GM21619 (cell line): ENCODE measurements at regions not wholly inside any gene's neighbourhood (a gene's known extent, or its start where the extent isn't known, plus 50 kb on each side); places are given as distances from the start of the nearest gene placed in this dataset.
"Not testable (repeated sequence)": the region's sequence is repeated elsewhere in the genome, so short reads cannot be mapped to it uniquely, and the experiment has no call there.

Experiments
- ATAC-seq: cut with Tn5 transposase; IDR thresholded peaks from one replicate; pipeline ENCODE4 v1.9.1; 2021; ENCODE audit not compliant: unreplicated experiment

DNA sequence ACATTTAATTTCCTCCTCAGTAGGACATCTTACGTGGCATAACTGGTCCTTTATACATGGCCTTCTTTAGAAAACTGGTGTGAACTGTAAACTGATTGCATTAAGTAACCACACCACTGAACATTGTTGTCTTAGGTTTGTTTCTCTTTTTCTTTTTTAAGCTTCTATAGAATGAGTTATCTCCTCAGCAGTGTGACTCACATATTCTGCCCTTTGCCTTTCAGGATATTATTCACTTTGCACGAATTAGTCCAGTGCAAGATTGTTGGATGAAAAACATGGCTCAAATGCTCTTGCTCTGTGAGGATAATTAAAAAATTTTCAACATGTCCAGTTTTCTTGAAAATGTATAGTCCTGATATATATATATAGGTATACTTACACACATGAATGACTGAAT, 147.6 kb downstream of the KBTBD8 start:
- ATAC-seq: no peak

DNA sequence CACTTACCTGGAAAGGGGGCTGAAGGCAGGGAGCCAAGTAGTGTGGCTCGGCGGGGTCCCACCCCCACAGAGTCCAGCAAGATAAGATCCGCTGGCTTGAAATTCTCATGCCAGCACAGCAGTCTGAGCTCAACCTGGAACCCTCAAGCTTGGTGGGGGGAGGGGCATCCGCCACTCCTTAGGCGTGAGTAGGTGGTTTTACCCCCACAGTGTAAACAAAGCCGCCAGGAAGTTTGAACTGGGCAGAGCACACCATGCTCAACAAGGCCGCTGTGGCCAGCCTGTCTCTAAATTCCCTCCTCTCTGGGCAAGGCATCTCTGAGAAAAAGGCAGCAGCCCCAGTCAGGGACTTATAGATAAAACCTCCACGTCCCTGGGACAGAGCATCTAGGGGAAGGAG, 156.3 kb downstream of the KBTBD8 start:
- no peak for ATAC-seq

DNA sequence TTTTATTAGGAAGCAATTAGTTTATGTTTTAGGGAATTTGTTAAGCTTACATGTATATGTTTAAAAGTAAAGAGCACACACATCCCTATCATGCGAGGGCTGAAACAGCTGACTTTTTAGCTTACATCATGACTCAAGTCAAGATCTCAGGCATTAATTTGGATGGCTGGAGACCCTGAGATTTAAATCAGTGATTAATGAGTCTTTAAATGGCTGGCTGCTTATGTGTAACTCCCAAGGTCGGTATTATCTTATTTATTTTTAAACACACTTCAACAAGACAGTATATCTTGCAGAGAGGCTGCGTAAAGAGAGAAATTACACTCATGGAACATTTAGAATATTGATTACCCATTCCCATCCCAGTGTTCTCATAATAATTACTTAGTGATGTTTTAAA, 169.4 kb downstream of the KBTBD8 start:
- no peak for ATAC-seq

DNA sequence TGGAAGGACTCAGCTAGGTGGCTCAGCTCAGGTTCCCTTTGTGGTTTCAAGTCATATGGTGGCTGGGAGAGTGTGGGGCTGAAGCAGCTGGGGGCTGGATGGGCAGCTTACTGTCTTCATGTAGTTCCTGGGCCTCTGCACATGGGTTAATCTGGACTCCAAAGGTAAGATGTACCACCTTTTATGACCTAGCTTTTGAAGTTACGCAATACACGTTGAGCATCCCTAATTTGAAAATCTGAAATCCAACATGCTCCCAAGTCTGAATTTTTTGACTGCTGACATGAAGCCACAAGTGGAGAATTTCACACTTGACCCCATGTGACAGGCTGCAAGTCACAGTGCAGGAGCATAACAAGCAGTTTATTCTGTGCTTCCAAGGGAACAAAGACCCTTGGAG, 173.7 kb downstream of the KBTBD8 start:
- no peak for ATAC-seq

DNA sequence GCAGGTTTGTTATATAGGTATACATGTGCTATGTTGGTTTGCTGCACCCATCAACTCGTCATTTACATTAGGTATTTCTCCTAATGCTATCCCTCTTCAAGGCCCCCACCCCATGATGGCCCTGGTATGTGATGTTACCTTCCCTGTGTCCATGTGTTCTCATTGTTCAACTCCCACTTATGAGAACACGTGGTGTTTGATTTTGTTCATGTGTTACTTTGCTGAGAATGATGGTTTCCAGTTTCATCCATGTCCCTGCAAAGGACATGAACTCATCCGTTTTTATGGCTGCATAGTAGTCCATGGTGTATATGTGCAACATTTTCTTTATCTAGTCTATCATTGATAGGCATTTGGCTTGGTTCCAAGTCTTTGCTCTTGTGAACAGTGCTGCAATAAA, 175.0 kb downstream of the KBTBD8 start:
- ATAC-seq: not testable (repeated sequence)

DNA sequence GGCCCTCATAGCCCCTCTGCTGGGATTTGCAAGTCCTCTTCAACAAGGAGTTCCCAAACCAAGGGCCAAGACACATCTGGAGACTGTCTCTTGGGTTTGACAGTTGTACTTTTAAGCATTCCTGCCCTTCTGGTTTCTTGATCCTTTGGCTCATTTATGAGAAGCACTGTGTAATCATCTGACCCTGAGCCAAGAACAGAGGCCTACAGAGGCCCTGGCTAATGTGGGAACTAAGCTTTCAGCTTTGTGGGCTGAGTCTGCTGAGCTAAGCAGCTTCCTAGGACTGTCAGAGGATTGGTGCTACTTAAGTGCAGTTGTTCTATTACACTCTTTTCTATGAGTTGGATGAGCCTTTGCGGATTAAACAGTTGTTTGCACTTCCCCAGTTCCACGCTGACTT, 178.3 kb downstream of the KBTBD8 start:
- no peak for ATAC-seq

DNA sequence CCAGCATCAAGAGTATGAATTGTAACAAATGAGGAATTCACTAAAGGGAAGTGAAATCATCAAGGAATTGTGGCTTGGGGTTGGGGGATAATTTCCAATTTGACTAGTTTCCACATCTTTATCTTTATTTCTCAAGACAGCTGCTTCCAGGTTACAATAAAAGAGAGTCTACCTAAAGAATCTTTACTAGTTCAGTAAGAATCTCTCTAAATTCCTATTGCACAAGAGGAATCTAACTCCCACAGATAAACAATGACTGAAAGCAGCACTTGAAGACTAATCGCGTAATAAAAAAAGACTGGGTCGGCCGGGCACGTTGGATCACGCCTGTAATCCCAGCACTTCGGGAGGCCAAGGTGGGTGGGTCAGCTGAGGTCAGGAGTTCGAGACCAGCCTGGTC, 194.4 kb downstream of the KBTBD8 start:
- no peak for ATAC-seq

DNA sequence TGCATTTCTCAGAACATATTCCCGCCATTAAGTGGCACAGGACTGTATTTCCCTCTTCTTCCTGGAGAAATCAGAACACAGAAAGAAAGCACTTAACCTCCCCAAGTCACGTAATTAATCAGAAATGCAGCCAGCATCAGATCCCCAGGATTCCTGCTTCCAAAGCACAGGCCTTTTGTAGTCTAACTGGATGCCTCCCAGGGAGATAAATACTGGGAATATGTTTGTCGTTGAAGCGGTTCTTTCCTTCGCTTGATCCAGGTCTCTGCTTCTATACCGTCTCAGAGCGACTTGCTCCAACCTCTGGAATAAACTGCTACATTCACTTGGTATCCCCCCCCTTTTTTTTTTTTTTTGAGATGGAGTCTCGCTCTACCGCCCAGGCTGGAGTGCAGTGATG, 198.6 kb downstream of the KBTBD8 start:
- no peak for ATAC-seq

DNA sequence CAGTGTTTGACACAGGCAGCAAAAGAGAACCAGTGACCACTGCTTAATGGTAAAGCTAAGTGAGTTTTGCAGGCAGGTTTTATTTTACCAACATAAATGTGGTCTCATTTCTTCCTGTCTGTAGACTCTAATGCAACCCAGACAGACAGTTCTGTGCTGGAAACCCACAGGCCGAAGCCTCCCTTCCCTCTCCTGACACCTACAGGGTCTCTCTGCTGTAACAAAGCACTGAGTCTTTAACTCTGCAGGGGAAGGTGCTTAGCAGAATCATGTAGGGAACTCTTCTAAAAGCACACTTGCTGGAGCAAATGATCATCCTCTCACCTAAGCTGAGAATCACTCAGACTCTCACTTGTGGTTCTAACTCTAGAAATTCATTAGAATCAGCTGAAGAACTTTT, 200.3 kb downstream of the KBTBD8 start:
- no peak for ATAC-seq

DNA sequence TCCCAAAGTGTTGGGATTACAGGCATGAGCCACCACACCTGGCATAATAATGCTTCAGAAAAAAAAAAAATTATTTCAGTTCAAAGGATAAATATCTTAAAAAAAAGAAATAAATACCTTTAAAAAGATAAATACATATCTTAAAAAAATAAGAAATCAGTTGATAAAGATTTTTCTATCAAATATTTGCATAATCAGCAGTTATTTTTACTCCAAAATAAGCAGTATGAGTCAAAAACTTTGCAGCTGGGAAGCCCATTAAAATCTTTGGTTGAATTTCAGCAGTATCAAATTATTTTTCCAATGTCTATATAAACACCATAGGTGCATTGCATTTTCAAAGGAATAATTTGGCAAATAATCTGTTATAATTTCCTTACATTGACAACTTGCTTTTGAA, 202.5 kb downstream of the KBTBD8 start:
- ATAC-seq: no peak

DNA sequence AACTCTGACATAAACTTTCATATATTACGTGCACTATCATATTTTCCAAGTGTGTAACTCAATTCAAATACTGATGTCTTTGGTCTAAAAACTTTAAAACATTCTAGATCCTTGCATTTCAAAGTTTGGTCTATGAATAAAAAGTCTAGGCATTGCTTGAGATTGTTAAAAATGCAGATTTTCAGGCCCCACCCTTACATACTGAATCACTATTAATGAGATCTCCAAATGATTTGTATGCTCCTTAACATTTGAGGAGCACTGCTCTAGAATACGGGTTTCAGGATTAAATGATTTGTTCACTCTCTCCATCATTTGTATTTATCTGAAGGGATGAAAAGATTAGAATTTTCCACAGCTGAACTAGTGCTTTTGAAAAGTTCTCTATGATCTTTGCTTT, 202.9 kb downstream of the KBTBD8 start:
- ATAC-seq: no peak

DNA sequence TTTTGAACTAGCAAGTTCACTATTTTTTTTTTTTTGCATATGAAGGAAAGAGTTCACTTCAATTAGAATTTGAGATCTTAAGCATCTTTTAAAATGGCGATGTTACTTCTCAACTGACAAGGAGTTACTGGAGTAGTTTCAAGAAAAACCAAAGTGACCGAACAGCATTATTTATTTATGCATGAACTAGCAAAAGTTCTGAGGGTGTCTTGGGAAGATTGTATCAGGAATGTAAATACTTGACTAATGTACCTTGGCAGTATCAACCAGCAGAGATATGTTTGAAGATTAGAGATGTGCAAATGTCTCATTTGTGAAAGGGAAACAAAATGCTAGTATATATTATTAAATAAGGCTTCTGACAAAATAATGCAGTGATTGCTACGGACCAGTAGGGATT, 203.9 kb downstream of the KBTBD8 start:
- no peak for ATAC-seq

DNA sequence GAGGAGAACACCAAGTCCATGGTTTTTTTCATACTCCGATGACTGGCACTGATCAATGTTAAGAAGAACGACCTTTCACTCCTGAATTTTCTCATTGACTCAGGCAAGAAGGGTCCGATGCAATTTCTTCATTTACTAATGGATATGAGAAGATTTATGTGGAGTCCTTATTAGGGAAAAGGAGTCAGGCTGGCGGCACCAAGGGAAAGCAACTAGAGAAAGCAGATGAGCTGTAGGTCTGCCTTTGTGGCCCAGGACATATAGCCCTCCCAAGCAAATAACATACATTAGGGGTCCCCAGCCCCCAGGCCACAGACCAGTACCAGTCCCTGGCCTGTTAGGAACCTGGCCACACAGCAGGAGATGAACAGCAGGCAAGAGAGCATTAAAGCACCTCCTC, 206.8 kb downstream of the KBTBD8 start:
- no peak for ATAC-seq

DNA sequence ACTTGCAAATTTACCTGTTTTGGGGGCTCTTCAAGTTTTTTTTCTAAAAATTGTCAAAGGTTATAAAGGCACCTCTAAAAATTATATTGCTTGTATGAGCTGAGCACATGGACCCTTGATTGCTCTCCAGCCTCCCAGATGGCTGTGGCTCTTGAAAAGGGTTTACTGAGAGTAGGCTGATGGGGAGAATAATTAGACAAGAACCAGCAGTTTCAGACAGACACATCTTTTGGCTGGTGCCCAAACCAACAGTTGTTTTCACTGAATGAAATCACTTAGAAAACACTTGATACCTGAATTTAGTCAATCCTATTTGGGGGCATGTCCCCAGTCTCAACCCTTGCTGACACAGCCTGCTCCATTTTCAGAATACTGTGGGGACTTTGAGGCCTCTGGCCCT, 217.6 kb downstream of the KBTBD8 start:
- ATAC-seq: no peak

DNA sequence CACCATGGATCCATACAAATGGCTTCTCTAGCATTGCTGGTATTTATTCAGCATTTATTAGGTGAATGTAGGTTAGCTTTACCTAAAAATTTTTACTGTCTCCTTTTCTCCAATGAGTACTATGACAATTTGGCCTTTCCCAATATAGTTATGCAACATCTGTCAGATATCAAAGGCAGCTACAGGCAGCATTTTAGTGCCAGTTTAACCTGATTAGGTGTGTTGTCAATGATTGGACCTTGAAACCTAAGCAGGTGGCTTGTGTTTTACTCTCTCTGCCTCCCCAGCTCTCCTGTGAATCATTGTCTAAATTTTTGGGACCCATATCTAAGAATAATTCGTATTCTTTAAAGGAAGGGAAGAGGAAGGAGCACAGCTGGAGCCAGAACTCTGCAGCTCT, 228.9 kb downstream of the KBTBD8 start:
- no peak for ATAC-seq

DNA sequence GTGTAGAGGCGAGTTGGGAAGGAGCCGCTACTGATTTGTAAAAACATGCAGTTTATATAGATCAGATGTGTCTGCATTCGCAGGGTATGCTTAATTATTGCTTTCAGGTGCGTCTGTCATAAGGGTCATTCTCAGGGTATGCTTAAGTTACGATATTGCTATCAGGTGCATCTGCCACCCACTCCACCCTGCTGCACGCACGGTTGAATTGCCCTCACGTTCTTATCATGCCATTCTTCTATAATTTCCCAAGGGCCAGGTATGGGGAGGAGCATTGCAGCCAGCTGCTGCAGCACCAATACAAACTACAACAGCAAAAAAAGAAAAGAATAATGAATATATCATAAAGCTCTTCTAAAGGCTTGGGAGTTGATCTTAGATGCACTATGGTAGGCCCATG, 230.0 kb downstream of the KBTBD8 start:
- ATAC-seq: no peak

DNA sequence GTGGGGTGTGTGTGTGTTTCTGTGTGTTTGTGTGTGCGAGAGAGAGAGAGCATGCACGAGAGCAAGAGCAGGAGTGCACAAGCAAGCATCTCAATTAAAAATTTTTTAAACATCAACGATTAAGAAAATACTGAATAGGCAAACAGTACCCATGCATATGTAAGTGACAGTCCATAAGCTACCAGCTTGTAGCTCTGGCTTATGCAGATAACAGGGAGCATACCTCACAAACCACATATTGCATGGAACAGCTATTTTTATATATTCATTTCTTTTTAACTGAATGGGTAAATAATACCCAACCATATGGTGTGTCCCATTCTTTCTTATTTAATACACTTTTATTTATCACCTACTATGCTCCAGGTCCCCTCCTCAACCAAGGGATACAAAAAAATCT, 234.5 kb downstream of the KBTBD8 start:
- ATAC-seq: no peak

DNA sequence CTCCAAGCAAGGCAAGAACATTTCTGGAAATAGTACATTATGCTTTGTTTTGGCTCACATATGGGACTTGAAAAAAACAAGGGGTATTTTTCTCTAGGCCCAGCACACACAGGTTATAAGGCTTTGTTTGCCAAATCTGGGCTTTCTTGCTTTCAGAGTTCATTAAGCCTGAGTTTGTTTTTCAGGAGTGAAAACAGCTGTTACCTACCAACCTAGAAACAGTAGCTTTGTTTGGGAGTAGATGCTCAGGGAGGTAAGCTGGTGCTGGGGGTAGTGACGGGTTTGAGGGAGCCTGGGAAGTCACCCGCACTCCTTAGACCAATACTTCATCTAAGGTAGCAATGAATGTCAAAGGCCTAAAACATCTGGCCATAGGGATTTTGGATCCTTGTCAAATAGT, 241.2 kb downstream of the KBTBD8 start:
- no peak for ATAC-seq

DNA sequence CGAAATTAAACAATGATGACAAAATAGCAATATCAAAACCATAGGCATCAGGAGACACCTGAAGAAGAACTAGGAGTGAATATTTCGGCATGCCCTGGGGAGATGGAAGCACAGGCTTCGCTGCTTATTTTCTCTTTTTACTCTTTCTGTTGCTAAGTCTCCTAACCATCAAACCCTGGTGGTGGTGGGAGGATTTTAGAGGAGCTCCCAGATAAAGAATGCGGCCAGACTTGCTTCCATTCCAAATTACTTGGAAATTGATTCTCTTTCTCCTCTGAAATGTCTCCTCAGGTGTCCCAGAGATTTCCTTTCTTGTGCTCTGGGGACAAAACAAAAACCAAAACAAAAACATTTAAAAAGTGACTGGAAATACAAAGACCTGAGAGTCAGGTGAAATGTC, 243.0 kb downstream of the KBTBD8 start:
- no peak for ATAC-seq

DNA sequence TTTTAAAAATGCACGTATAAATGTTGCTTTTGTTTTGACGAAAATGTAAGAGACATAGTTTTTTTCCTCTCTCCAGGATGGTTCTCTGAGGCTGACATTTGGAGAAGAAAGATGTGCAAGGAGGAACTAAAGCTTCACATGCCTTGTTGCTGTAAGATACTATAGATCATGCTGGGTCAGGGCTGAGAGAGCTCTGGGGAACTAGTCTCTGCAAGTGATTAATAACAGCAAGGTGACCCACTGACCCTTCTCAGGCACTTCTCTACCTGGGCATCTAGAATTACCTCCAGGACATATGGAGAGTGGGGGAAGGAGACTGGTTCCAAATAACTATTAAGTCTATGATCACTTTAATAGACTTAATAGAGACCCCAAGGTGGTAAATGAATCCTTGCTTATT, 246.0 kb downstream of the KBTBD8 start:
- ATAC-seq: no peak

DNA sequence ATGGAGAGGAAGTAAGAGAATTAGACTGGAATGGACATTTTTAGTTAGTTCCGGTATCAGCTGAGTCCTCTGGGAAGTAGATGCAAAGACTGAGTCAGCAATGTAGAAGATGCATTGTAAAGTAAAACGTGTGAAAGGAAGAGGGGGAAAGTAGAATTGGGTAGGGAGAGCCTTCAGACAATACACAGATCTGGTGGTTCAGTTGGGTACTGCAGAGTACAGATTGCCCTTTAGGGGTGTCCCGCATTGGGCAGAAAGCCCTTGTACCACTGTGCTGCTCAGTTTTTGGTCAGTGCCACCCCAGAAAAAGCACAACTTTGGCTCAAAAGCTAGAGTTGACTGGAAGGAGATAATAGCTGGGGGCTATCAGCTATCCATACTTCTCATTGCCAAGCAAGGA, 247.4 kb downstream of the KBTBD8 start:
- ATAC-seq: no peak

DNA sequence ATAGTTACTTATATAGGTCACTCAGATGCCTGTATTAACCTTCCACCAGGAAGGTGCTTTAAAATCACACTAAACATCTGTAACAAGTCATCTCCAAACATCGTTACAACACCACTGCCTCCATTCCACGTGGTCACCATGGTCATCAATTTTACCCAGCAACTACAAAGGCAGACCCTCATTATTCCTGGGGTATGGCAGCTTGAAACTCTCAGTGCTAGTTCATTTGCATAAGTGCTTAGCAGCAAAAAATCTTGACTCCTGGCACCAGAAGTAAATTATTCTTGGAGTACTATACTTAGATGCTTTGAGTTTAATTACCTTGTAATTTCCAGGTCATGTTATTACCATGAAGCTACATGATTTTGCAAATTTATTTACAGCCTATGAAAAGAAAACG, 250.6 kb downstream of the KBTBD8 start:
- no peak for ATAC-seq

DNA sequence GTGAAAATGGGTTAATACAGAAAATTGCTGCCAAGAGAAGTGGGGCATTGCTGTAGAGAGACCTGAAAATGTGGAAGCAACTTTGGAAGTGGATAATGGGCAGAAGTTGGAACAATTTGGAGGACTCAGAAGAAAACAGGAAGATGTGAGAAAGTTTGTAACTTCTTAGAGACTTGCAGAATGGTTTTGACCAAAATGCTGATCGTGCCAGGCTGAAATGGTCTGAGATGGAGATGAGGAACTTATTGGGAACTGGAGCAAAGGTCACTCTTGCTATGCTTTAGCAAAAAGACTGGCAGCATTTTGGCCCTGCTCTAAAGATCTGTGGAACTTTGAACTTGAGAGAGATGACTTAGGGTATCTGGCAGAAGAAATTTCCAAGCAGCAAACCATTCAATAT, 254.8 kb downstream of the KBTBD8 start:
- ATAC-seq: not testable (repeated sequence)

DNA sequence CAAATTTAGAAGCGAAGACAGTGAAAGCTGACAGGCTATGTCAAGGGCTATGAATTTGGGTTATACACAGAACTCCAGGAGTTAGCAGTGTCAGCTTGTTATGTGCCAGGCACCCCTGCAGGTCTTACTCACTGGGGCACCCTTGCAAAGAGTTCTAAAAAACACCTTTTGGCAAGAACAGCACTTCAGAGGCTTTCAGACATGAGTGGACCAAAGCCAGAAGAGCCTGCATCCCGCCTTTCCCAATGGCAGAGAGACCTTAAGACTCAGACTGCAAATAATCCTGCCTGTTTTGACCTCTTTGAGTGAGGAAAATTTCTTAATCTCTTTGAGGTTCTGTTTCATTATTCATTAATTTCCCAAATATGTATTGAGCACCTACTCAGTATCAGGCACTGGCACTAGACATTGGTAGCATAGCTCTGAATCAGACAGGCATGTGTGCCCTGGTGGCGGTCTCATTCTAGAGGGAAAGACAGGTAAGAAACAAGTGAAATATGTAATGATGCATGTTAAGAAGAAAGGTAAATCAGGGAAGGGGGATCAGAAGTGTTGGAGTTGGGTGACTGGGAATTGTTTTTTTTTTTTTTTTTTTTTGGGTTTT, 280.0 kb downstream of the KBTBD8 start:
- ATAC-seq: no peak
